NK-92 treated with Interleukin-12 subunit alpha and Interleukin-12 subunit beta, amount 100 ng/mL, for 24 hours (cell line): ENCODE measurements at regions not wholly inside any gene's neighbourhood (a gene's known extent, or its start where the extent isn't known, plus 50 kb on each side); places are given as distances from the start of the nearest gene placed in this dataset.
"Not testable (repeated sequence)": the region's sequence is repeated elsewhere in the genome, so short reads cannot be mapped to it uniquely, and the experiment has no call there.

Source experiments
- DNase-seq: peaks from one replicate; lab custom pipeline; 2025; lab: John Stamatoyannopoulos, UW

GRCh38 chr3:159877924-159878323 lies 110.7 kb upstream of the IL12A start:
- no peak for DNase-seq

GRCh38 chr3:159879146-159879545 lies 109.5 kb upstream of the IL12A start:
- DNase-seq, result no peak

GRCh38 chr3:159879598-159879997 lies 109.0 kb upstream of the IL12A start:
- no peak for DNase-seq

- DNase-seq, result no peak
Measured at GRCh38 chr3:159881208-159881607, 107.4 kb upstream of the IL12A start.

GRCh38 chr3:159881828-159882309 lies 106.8 kb upstream of the IL12A start:
- DNase-seq, result no peak

GRCh38 chr3:159882367-159882766 lies 106.3 kb upstream of the IL12A start:
- DNase-seq, result no peak

- no peak for DNase-seq
Measured at GRCh38 chr3:159882790-159883779, 105.5 kb upstream of the IL12A start.

- no peak for DNase-seq
Measured at GRCh38 chr3:159884661-159885402, 103.8 kb upstream of the IL12A start.

GRCh38 chr3:159886050-159886449 lies 102.6 kb upstream of the IL12A start:
- no peak for DNase-seq

- not testable (repeated sequence) for DNase-seq
Measured at GRCh38 chr3:159886530-159886929, 102.1 kb upstream of the IL12A start.

GRCh38 chr3:159887168-159887567 lies 101.5 kb upstream of the IL12A start:
- DNase-seq, result no peak

GRCh38 chr3:159887911-159888310 lies 100.7 kb upstream of the IL12A start:
- no peak for DNase-seq

- DNase-seq, result no peak
Measured at GRCh38 chr3:159892171-159892795, 96.4 kb upstream of the IL12A start.

- no peak for DNase-seq
Measured at GRCh38 chr3:159892801-159893200, 95.8 kb upstream of the IL12A start.

GRCh38 chr3:159894386-159894785 lies 94.2 kb upstream of the IL12A start:
- no peak for DNase-seq

GRCh38 chr3:159895430-159895829 lies 93.2 kb upstream of the IL12A start:
- DNase-seq, result no peak

- no peak for DNase-seq
Measured at GRCh38 chr3:159896543-159896942, 92.1 kb upstream of the IL12A start.

- DNase-seq, result no peak
Measured at GRCh38 chr3:159897331-159898075, 91.1 kb upstream of the IL12A start.

- no peak for DNase-seq
Measured at GRCh38 chr3:159898147-159898546, 90.5 kb upstream of the IL12A start.

- DNase-seq, result no peak
Measured at GRCh38 chr3:159899166-159899565, 89.5 kb upstream of the IL12A start.

- DNase-seq, result no peak
Measured at GRCh38 chr3:159902546-159903314, 85.9 kb upstream of the IL12A start.
